ENCODE measurements at regions not wholly inside any gene's neighbourhood (a gene's known extent, or its start where the extent isn't known, plus 50 kb on each side); places are given as distances from the start of the nearest gene placed in this dataset.
"Not testable (repeated sequence)": the region's sequence is repeated elsewhere in the genome, so short reads cannot be mapped to it uniquely, and the experiment has no call there.

- not testable (repeated sequence) for H3K4me1 ChIP-seq (ENCODE audit: control insufficient read depth, low read depth, low read length); H3K36me3 ChIP-seq (ENCODE audit: control insufficient read depth, low read depth, low read length); H3K27me3 ChIP-seq (ENCODE audit: control insufficient read depth, insufficient read depth, low read length); H3K4me3 ChIP-seq (ENCODE audit: low read length); H3K27ac ChIP-seq (ENCODE audit: low read length); H3K9ac ChIP-seq (ENCODE audit: low read length); H3K9me3 ChIP-seq (ENCODE audit: control insufficient read depth, low read depth, low read length)
Observed at GRCh38 chr7:19953411-19953810, 180.0 kb upstream of the TMEM196 start.

- no peak overlapping the region for H3K4me3 ChIP-seq (ENCODE audit: low read length)
- H3K4me1 ChIP-seq (ENCODE audit: control insufficient read depth, low read depth, low read length) = no peaks in the 10 kb centered on the region
- H3K27me3 ChIP-seq (ENCODE audit: control insufficient read depth, insufficient read depth, low read length) = no peaks in the 10 kb centered on the region
- H3K27ac ChIP-seq (ENCODE audit: low read length) = no peak overlapping the region
- no peaks in the 10 kb centered on the region for H3K9me3 ChIP-seq (ENCODE audit: control insufficient read depth, low read depth, low read length)
- H3K36me3 ChIP-seq (ENCODE audit: control insufficient read depth, low read depth, low read length) = no peaks in the 10 kb centered on the region
- H3K9ac ChIP-seq (ENCODE audit: low read length) = no peak overlapping the region
Observed at GRCh38 chr7:19948160-19948559, 174.7 kb upstream of the TMEM196 start.

GRCh38 chr7:19944363-19945120, 171.1 kb upstream of the TMEM196 start:
- Histone ChIP-seq H3K4me3 (ENCODE audit: low read length) (no peak overlapping the region), H3K36me3 (ENCODE audit: control insufficient read depth, low read depth, low read length) (no peaks in the 10 kb centered on the region), H3K9me3 (ENCODE audit: control insufficient read depth, low read depth, low read length) (no peaks in the 10 kb centered on the region), H3K9ac (ENCODE audit: low read length) (no peak overlapping the region), H3K27ac (ENCODE audit: low read length) (no peak overlapping the region), H3K27me3 (ENCODE audit: control insufficient read depth, insufficient read depth, low read length) (no peaks in the 10 kb centered on the region), H3K4me1 (ENCODE audit: control insufficient read depth, low read depth, low read length) (no peaks in the 10 kb centered on the region)

GRCh38 chr7:19939746-19940145, 166.3 kb upstream of the TMEM196 start:
- Histone ChIP-seq H3K4me3 (ENCODE audit: low read length) (no peak overlapping the region), H3K9me3 (ENCODE audit: control insufficient read depth, low read depth, low read length) (no peaks in the 10 kb centered on the region), H3K27ac (ENCODE audit: low read length) (no peak overlapping the region), H3K27me3 (ENCODE audit: control insufficient read depth, insufficient read depth, low read length) (no peaks in the 10 kb centered on the region), H3K9ac (ENCODE audit: low read length) (no peak overlapping the region), H3K36me3 (ENCODE audit: control insufficient read depth, low read depth, low read length) (no peaks in the 10 kb centered on the region), H3K4me1 (ENCODE audit: control insufficient read depth, low read depth, low read length) (no peaks in the 10 kb centered on the region)

DNA sequence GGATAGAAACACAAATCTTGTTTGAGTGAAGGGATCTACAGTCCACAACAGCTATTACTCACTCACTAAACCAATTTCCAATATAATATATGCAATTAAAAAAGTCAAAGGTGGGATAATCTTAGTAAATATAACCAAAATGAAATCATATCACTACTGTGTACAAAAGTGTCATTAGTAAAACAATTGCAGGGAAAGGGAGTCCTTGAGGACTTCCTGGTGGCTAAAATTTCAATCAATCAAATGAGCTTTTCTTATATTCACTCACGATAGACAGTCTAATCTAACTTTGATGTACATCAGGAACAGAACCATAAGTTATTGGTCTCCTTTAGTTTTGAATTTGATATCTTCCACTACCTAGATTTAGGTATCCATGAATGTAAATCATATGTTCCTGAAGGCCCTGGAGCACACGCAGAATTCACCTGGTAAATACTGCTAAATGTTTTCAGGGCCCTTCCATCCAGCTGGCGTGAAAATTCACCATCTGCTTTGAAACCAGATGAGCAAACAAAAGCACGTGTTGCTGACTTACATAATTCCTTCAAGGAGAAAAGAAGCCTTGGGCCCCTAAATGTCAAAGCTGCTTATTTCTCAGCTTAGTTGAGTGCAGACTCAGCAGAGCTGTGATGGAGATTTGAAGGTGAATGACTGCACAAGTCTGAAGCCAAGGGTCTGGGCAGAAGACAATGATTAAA, 159.3 kb upstream of the TMEM196 start:
- Histone ChIP-seq H3K9me3 (ENCODE audit: control insufficient read depth, low read depth, low read length) (no peaks in the 10 kb centered on the region), H3K9ac (ENCODE audit: low read length) (no peak overlapping the region), H3K27me3 (ENCODE audit: control insufficient read depth, insufficient read depth, low read length) (no peaks in the 10 kb centered on the region), H3K36me3 (ENCODE audit: control insufficient read depth, low read depth, low read length) (no peaks in the 10 kb centered on the region), H3K27ac (ENCODE audit: low read length) (no peak overlapping the region), H3K4me3 (ENCODE audit: low read length) (no peak overlapping the region), H3K4me1 (ENCODE audit: control insufficient read depth, low read depth, low read length) (no peaks in the 10 kb centered on the region)

- H3K4me1 ChIP-seq (ENCODE audit: control insufficient read depth, low read depth, low read length) = no peaks in the 10 kb centered on the region
- no peaks in the 10 kb centered on the region for H3K27me3 ChIP-seq (ENCODE audit: control insufficient read depth, insufficient read depth, low read length)
- H3K27ac ChIP-seq (ENCODE audit: low read length) = no peak overlapping the region
- H3K9ac ChIP-seq (ENCODE audit: low read length) = no peak overlapping the region
- no peak overlapping the region for H3K4me3 ChIP-seq (ENCODE audit: low read length)
- H3K36me3 ChIP-seq (ENCODE audit: control insufficient read depth, low read depth, low read length) = no peaks in the 10 kb centered on the region
- no peaks in the 10 kb centered on the region for H3K9me3 ChIP-seq (ENCODE audit: control insufficient read depth, low read depth, low read length)
Observed at GRCh38 chr7:19930851-19931250, 157.4 kb upstream of the TMEM196 start.

DNA sequence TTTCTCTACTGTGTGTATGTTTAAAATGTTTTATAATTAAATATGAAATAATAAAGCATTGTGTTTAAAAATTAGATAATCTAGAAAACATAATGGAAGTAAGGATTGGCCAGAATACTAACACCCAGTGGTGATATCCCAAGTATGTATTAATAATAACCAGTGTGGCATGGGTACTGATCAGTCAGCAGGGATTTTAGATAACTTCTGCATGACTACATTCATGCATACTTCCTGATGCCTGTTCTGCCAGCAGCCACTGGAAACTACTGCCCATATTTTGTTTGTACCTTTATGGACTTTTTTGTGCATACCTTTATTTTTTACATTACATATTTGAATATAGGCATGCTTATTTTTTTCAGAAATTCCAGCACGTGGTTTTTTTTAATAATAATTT, 156.6 kb upstream of the TMEM196 start:
- Histone ChIP-seq H3K36me3 (ENCODE audit: control insufficient read depth, low read depth, low read length) (no peaks in the 10 kb centered on the region), H3K27me3 (ENCODE audit: control insufficient read depth, insufficient read depth, low read length) (no peaks in the 10 kb centered on the region), H3K4me1 (ENCODE audit: control insufficient read depth, low read depth, low read length) (no peaks in the 10 kb centered on the region), H3K9ac (ENCODE audit: low read length) (no peak overlapping the region), H3K27ac (ENCODE audit: low read length) (no peak overlapping the region), H3K9me3 (ENCODE audit: control insufficient read depth, low read depth, low read length) (no peaks in the 10 kb centered on the region), H3K4me3 (ENCODE audit: low read length) (no peak overlapping the region)

DNA sequence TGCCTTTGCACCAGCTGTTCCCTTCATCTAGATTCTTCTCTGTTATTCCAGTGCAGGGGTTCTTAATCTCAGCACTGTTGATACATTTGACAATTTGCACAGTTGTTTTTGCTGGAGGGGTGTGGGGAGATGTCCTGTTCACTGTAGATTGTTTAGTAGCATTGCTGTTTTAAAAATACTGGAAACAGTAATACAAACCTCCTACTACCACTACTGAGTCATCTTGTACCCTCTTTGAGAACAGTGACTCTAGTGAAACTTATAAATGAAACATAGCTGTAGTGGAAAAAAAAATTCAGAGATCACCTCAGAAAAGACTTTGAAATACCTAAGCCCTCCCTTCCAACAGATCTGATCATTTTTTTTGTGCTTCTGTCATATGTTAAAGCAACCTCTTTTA, 154.8 kb upstream of the TMEM196 start:
- H3K9ac ChIP-seq (ENCODE audit: low read length) = no peak overlapping the region
- no peaks in the 10 kb centered on the region for H3K4me1 ChIP-seq (ENCODE audit: control insufficient read depth, low read depth, low read length)
- no peak overlapping the region for H3K4me3 ChIP-seq (ENCODE audit: low read length)
- H3K9me3 ChIP-seq (ENCODE audit: control insufficient read depth, low read depth, low read length) = no peaks in the 10 kb centered on the region
- H3K27me3 ChIP-seq (ENCODE audit: control insufficient read depth, insufficient read depth, low read length) = no peaks in the 10 kb centered on the region
- no peak overlapping the region for H3K27ac ChIP-seq (ENCODE audit: low read length)
- no peaks in the 10 kb centered on the region for H3K36me3 ChIP-seq (ENCODE audit: control insufficient read depth, low read depth, low read length)

DNA sequence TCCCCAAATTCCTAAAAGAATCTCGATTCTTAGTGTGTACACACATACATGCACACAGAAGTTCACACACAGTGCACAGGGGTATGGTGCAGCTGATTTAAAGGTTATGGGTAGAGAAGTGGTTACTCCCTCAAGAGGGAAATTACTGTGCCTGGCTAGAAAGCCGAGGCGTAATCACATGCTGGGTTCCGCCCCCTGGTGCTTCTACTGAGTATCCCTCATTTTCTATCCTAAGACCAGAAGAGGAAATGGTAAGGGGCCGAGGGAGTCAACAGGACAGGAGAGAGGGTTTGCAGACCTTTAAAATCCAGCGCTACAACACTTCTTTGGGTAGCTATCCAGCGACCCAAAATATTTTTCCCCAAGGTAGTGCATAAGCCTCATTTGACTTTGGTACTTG, 147.3 kb upstream of the TMEM196 start:
- Histone ChIP-seq H3K27ac (ENCODE audit: low read length) (no peak overlapping the region), H3K4me3 (ENCODE audit: low read length) (no peak overlapping the region), H3K27me3 (ENCODE audit: control insufficient read depth, insufficient read depth, low read length) (no peaks in the 10 kb centered on the region), H3K4me1 (ENCODE audit: control insufficient read depth, low read depth, low read length) (no peaks in the 10 kb centered on the region), H3K9ac (ENCODE audit: low read length) (no peak overlapping the region), H3K36me3 (ENCODE audit: control insufficient read depth, low read depth, low read length) (no peaks in the 10 kb centered on the region), H3K9me3 (ENCODE audit: control insufficient read depth, low read depth, low read length) (no peaks in the 10 kb centered on the region)

DNA sequence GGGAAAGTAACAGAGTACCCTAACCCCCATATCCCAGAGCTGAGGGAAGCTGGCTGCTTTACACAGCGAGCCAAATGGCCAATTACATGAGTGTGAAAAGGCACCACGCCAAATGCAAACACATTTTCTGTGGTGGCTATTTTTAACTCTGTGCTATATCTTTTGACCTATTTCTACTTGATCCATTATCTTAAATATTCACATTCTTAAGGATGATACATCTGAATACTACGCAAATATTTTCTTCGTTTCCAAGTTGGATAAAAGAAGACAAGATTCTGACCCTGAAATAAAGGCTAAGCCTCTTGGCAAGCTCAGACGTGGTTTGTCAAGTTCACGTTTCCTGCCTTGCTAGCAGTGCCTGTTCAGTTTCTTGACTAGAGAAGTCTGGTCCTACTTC, 146.7 kb upstream of the TMEM196 start:
- no peak overlapping the region for H3K27ac ChIP-seq (ENCODE audit: low read length)
- no peaks in the 10 kb centered on the region for H3K36me3 ChIP-seq (ENCODE audit: control insufficient read depth, low read depth, low read length)
- no peaks in the 10 kb centered on the region for H3K4me1 ChIP-seq (ENCODE audit: control insufficient read depth, low read depth, low read length)
- no peak overlapping the region for H3K9ac ChIP-seq (ENCODE audit: low read length)
- no peaks in the 10 kb centered on the region for H3K27me3 ChIP-seq (ENCODE audit: control insufficient read depth, insufficient read depth, low read length)
- no peaks in the 10 kb centered on the region for H3K9me3 ChIP-seq (ENCODE audit: control insufficient read depth, low read depth, low read length)
- no peak overlapping the region for H3K4me3 ChIP-seq (ENCODE audit: low read length)

- Histone ChIP-seq H3K9ac (ENCODE audit: low read length) (no peak overlapping the region), H3K27me3 (ENCODE audit: control insufficient read depth, insufficient read depth, low read length) (no peaks in the 10 kb centered on the region), H3K27ac (ENCODE audit: low read length) (no peak overlapping the region), H3K36me3 (ENCODE audit: control insufficient read depth, low read depth, low read length) (no peaks in the 10 kb centered on the region), H3K4me3 (ENCODE audit: low read length) (no peak overlapping the region), H3K9me3 (ENCODE audit: control insufficient read depth, low read depth, low read length) (no peaks in the 10 kb centered on the region), H3K4me1 (ENCODE audit: control insufficient read depth, low read depth, low read length) (no peaks in the 10 kb centered on the region)
Observed at GRCh38 chr7:19919261-19920095, 146.1 kb upstream of the TMEM196 start.

All from iPS-18a (cell line).